ENCODE measurements at regions not wholly inside any gene's neighbourhood (a gene's known extent, or its start where the extent isn't known, plus 50 kb on each side); places are given as distances from the start of the nearest gene placed in this dataset.

DNA sequence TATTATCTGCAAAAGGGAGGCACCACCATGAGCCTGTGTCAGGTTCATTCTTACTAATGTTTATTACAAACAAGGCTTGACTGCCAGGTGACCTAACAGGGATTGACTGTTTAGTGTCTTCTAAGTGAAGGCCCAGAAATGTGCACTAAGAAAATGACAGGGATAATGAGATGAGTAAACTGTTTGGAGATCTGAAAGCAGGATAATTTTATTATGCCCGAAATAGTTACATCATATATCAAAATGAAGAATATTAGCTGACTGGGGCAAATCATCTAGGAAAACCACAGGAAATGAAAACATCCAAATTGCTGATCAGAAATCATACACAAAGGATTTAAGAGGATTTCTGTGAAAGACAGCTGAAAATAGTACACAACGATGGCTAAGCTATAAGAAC, 516.7 kb downstream of the HDGFL1 start:
- TF ChIP-seq POLR2AphosphoS5 (IDR thresholded peaks at IDR 0.05; ENCODE audit: borderline replicate concordance, low read depth, low read length) (no peak), EZH2 (IDR thresholded peaks at IDR 0.05) (no peak), FOXP2 (optimal IDR thresholded peaks at IDR 0.05; ENCODE audit: control extremely low read depth, extremely low read length, insufficient read depth) (no peak)
